Non-pigmented ciliary epithelial cell (primary cell): ENCODE measurements at regions not wholly inside any gene's neighbourhood (a gene's known extent, or its start where the extent isn't known, plus 50 kb on each side); places are given as distances from the start of the nearest gene placed in this dataset.
"Not testable (repeated sequence)": the region's sequence is repeated elsewhere in the genome, so short reads cannot be mapped to it uniquely, and the experiment has no call there.

Experiments used
- DNase-seq: peaks from one replicate; pipeline ENCODE4 v3.0.0-alpha.2; 2010; ENCODE audit warnings: low read depth

DNA sequence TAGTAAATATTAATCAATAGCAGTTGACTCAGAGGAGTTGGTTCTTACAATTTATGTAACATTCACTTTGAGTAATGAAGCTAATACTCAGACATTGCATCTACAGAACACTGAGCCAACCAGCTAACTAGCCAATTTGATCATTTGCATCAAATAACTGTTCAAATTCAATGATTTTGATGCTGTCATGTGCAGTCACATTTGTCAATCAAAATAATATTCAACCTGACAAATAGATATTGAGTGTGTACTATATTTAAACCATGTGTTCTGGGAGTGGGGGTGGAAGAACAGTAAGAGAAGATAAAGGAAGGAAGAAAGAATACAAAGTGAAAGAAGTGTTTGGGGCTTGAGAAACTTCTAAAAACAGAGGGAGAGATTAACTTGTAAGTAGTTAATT, 277.2 kb upstream of the ARHGEF26 start:
- no peak for DNase-seq

- no peak for DNase-seq
Observed at GRCh38 chr3:153845311-153845710, 275.9 kb upstream of the ARHGEF26 start.

DNA sequence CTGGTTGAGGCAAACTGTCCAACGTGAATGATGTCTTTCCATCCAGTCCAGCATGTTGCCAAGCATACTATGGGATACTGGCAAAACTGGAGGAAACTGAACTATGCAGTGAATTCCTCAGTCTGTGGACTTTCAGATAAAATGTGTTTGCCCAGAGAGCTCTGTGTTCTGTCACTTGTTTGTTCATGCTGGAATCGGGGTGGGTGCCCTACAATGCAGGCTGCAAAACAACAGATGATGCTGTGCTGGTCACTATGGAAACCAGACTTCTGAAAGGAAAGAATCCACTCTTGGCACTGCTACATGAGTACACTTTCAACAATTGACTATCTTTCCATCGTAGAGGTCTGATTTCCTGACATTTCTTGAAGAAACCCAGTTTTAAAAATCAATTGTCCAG, 272.5 kb upstream of the ARHGEF26 start:
- DNase-seq, result no peak

- no peak for DNase-seq
Observed at GRCh38 chr3:153852355-153852754, 268.8 kb upstream of the ARHGEF26 start.

- DNase-seq, result no peak
Observed at GRCh38 chr3:153853163-153853562, 268.0 kb upstream of the ARHGEF26 start.

GRCh38 chr3:153855772-153856171, 265.4 kb upstream of the ARHGEF26 start:
- DNase-seq, result no peak

- no peak for DNase-seq
Observed at GRCh38 chr3:153856932-153857331, 264.3 kb upstream of the ARHGEF26 start.

GRCh38 chr3:153864793-153865192, 256.4 kb upstream of the ARHGEF26 start:
- no peak for DNase-seq

GRCh38 chr3:153866901-153867300, 254.3 kb upstream of the ARHGEF26 start:
- DNase-seq, result no peak

DNA sequence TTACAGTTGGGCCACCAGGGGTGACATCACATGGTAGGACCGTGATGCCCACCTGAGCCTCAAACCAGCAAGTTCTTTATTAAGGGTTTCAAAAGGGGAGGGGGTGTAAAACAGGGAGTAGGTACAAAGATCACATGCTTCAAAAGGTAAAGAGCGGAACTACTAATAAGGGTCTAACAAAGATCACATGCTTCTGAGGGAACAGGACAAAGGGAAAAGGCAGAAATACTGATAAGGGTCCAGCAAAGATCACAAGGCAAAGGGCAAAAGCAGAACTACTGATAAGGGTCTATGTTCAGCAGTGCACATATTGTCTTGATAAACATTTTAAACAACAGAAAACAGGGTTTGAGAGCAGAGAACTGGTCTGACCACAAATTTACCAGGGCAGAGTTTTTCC, 246.8 kb upstream of the ARHGEF26 start:
- DNase-seq, result not testable (repeated sequence)

DNA sequence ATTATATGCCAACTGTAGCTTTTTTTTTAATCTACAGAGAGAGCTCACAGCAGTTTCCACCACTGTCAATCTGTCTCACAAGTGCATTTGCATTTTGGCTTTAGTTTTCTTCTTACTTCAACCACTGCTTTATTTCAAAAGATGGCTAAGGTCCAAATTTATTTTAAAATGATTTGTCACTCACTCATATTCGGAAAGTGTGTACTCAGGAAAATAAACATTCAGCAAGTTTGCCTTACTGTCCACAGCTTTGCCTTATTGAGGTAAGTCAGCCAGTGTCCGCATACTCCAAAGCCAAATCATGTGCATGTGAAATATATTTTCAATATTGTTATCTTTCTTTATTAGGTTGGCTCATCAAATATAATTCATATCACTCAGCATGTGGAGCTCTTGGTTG, 240.7 kb upstream of the ARHGEF26 start:
- DNase-seq, result no peak

- no peak for DNase-seq
Observed at GRCh38 chr3:153881201-153881600, 240.0 kb upstream of the ARHGEF26 start.

DNA sequence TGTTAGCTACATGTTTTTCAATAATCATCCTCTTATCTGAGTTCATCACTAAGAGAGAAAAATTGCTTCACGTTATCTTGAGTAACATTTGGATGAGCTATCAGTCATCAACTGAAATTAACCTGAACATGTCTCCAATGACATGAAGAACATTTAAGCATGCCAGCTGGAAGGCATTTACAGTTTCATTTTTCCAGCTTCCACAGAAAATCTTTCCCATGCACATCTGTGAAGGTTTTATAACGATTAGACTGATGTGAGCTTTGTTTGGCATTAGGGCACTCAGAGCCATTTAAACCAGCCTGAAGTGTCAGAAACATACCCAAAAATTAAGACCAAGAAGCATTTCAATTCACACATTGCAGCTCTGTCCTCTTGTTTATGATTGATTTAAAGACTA, 235.8 kb upstream of the ARHGEF26 start:
- DNase-seq, result no peak

DNA sequence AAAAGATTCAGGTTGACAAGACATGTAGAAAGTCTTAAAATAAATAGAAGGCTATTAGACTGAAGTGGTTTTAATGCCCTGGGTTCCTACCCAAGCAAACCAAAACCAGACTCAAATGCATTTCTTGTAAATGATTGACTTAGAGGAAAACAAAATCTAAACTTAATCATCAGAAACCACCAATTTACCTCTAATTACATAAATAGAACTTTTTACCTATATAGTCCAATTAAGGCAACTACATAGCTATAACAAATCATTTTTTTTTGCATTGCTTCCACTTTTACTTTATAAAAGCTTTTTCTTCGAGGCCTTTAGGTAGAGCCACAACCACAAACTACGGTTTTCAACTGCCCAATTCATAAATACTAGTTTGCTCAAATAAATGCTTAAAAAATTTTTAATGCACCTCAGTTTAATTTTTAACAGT, 231.3 kb upstream of the ARHGEF26 start:
- no peak for DNase-seq

DNA sequence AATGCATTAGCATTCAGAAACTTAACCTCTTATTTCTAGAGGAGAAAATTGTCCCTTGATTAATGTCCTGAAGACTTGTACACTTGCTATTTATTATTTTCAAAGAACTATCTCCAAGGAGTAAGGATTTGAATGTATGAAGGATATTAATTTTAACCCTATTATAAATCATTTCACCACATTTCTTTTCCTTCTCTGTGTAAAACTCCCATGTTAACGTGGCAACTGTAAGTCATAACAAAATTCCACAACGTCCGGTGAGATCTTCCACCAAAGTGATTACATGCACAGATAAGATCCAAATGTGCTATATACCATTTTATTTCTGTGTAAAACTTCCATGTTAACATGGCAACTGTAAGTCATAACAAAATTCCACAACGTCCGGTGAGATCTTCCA, 229.1 kb upstream of the ARHGEF26 start:
- DNase-seq, result no peak

DNA sequence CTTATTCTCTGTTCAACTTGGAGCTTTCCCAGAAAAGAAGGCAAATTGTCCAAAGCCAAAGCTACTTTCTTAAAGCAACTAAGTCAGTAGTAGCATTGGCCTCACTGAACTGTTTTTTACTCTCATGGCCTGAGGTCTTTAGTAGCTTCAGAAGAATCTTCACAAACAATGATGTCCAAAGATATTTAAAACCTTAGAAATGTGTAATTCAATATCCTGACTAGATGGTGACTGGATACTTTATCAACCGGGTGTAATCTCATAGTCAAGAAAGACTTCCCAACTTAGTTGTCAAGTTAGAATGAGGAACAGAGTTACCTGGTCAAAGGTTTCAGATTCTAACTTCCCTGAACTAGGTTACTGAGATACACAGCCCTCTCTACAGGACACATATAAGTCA, 226.3 kb upstream of the ARHGEF26 start:
- DNase-seq, result no peak

DNA sequence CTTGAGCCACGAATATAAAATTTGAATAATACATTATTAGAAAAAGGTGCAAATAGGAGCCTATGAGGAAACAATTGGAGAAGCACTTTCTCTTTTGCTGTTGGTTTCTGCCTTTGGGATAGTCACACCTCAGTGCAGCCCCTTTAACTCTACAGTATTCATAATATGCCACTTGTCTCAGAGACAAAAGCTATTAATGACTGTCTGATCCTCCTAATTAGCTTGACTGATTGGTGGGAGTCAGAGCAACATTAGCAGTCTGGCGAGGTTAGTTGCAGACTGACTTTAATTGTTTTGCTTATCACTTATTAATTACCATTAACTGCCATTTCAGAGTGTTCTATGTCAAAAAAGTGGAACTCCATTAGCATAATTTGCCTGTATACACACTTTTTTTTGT, 225.0 kb upstream of the ARHGEF26 start:
- no peak for DNase-seq

GRCh38 chr3:153897025-153897723, 224.0 kb upstream of the ARHGEF26 start:
- no peak for DNase-seq

GRCh38 chr3:153897842-153898241, 223.3 kb upstream of the ARHGEF26 start:
- DNase-seq, result no peak

- no peak for DNase-seq
Observed at GRCh38 chr3:153901152-153901551, 220.0 kb upstream of the ARHGEF26 start.

- DNase-seq, result no peak
Observed at GRCh38 chr3:153901991-153902390, 219.2 kb upstream of the ARHGEF26 start.

- DNase-seq, result no peak
Observed at GRCh38 chr3:153903430-153903829, 217.8 kb upstream of the ARHGEF26 start.

DNA sequence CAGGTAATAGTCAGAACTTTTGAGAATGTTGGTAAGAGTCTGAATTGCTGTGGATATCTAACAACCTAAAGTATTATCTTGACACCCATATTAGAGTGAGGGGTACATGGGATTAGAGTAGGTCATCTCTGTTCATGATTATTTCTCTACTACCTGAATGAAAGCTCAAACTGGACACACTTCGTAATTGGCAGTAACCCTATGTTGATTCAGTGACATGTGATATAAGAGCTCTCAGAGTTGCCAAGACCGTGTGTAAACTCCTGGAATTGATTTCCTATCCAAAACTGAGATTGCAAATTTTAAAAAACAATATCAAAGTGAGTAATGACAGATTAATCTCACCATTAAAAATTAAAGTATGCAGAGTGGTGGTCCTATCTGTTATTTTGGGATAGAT, 214.8 kb upstream of the ARHGEF26 start:
- DNase-seq, result no peak

DNA sequence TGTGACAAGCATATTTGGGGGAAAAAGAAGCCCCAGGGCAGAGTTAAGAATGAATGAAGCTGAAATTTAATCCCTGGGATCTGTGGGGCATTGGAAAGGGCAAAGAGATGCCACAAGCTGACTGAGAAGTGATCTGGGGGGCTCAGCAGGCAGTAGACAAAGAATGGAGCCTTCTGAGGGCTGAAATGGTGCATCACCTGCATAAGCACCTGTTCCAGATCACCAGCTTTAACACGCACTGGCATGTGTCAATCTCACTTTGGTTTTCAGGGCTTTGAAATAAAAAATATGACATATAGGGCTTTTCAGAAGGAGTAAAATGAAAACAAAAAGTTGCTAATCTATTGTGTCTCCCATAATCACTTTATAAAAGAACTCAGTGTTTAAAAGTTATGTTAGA, 210.8 kb upstream of the ARHGEF26 start:
- DNase-seq, result no peak

DNA sequence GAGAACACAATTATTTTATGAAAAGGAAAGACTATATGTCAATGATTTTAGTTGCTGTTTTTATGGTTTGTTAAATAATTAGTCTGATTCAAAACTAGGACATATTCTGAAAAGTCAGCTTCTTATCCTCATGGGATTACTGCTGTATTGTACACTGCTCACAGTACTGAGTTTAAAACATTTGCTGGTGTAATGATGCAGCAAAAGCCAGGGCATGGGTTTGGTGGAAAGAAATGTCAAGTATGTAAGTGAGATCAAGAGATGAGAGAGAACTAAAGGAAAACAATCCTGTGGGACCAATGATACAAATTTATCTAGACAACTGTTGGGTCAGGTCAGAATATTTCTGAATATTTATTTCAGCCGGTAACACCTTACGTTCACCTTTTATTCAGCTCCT, 210.1 kb upstream of the ARHGEF26 start:
- DNase-seq, result no peak
